SIG-M5 treated with dmso at 0.1 percent for 504 hours (cell line): ENCODE measurements at regions not wholly inside any gene's neighbourhood (a gene's known extent, or its start where the extent isn't known, plus 50 kb on each side); places are given as distances from the start of the nearest gene placed in this dataset.

ENCODE experiments used
- DNase-seq: peaks from one replicate; lab custom pipeline; 2025; ENCODE audit not compliant: unreplicated experiment; lab: John Stamatoyannopoulos, UW

GRCh38 chr12:19941096-19941495 lies 427.2 kb upstream of the PDE3A start:
- DNase-seq = no peak

- DNase-seq = no peak
Measured at GRCh38 chr12:19945559-19946435, 422.5 kb upstream of the PDE3A start.

GRCh38 chr12:19946550-19946949 lies 421.8 kb upstream of the PDE3A start:
- DNase-seq = no peak

GRCh38 chr12:19947344-19947743 lies 421.0 kb upstream of the PDE3A start:
- DNase-seq = no peak

GRCh38 chr12:19951664-19952063 lies 416.7 kb upstream of the PDE3A start:
- DNase-seq = no peak

GRCh38 chr12:19953734-19954133 lies 414.6 kb upstream of the PDE3A start:
- no peak for DNase-seq

GRCh38 chr12:19954163-19954562 lies 414.2 kb upstream of the PDE3A start:
- DNase-seq = no peak

- no peak for DNase-seq
Measured at GRCh38 chr12:19957308-19958125, 410.8 kb upstream of the PDE3A start.

GRCh38 chr12:19958389-19958788 lies 409.9 kb upstream of the PDE3A start:
- no peak for DNase-seq

- DNase-seq = no peak
Measured at GRCh38 chr12:19959353-19959752, 409.0 kb upstream of the PDE3A start.

- DNase-seq = no peak
Measured at GRCh38 chr12:19960527-19960926, 407.8 kb upstream of the PDE3A start.

- DNase-seq = no peak
Measured at GRCh38 chr12:19962192-19962591, 406.1 kb upstream of the PDE3A start.

- no peak for DNase-seq
Measured at GRCh38 chr12:19963972-19964371, 404.4 kb upstream of the PDE3A start.

GRCh38 chr12:19964549-19964948 lies 403.8 kb upstream of the PDE3A start:
- no peak for DNase-seq

GRCh38 chr12:19965196-19966038 lies 402.9 kb upstream of the PDE3A start:
- DNase-seq = no peak

GRCh38 chr12:19967001-19967400 lies 401.3 kb upstream of the PDE3A start:
- DNase-seq = no peak

- DNase-seq = peak; percentile 66
Measured at GRCh38 chr12:19967431-19967830, 400.9 kb upstream of the PDE3A start.

- no peak for DNase-seq
Measured at GRCh38 chr12:19970116-19970515, 398.2 kb upstream of the PDE3A start.

GRCh38 chr12:19970821-19971220 lies 397.5 kb upstream of the PDE3A start:
- DNase-seq = no peak

GRCh38 chr12:19971361-19972280 lies 396.7 kb upstream of the PDE3A start:
- no peak for DNase-seq
